ENCODE measurements at regions not wholly inside any gene's neighbourhood (a gene's known extent, or its start where the extent isn't known, plus 50 kb on each side); places are given as distances from the start of the nearest gene placed in this dataset.
"Not testable (repeated sequence)": the region's sequence is repeated elsewhere in the genome, so short reads cannot be mapped to it uniquely, and the experiment has no call there.

GRCh38 chr3:150344079-150344759 is 63.9 kb upstream of the TSC22D2 start:
- no peaks in the 10 kb centered on the region for H3K9me3 ChIP-seq (ENCODE audit: control insufficient read depth in 1 of 2, low read length in 2 of 2)
- H3K4me1 ChIP-seq (ENCODE audit: control insufficient read depth in 1 of 2, insufficient read depth in 2 of 2, low read length in 2 of 2) = peaks cover 0 to under 1% of the 10 kb centered on the region in 2 donors
- no peak overlapping the region for H3K4me3 ChIP-seq (ENCODE audit: low read depth in 1 of 2, low read length in 2 of 2)
- no peak overlapping the region for H3K27ac ChIP-seq (ENCODE audit: low read length)
- no peaks in the 10 kb centered on the region for H3K36me3 ChIP-seq (ENCODE audit: control insufficient read depth in 1 of 2, insufficient read depth in 2 of 2, low read length in 2 of 2)
- no peaks in the 10 kb centered on the region for H3K27me3 ChIP-seq (ENCODE audit: low read depth, low read length)

GRCh38 chr3:150342896-150343467 is 65.1 kb upstream of the TSC22D2 start:
- H3K36me3 ChIP-seq (ENCODE audit: control insufficient read depth in 1 of 2, insufficient read depth in 2 of 2, low read length in 2 of 2) = no peaks in the 10 kb centered on the region
- peaks cover 0 to under 1% of the 10 kb centered on the region in 2 donors for H3K9me3 ChIP-seq (ENCODE audit: control insufficient read depth in 1 of 2, low read length in 2 of 2)
- no peak overlapping the region for H3K4me3 ChIP-seq (ENCODE audit: low read depth in 1 of 2, low read length in 2 of 2)
- no peaks in the 10 kb centered on the region for H3K27me3 ChIP-seq (ENCODE audit: low read depth, low read length)
- no peak overlapping the region for H3K27ac ChIP-seq (ENCODE audit: low read length)
- H3K4me1 ChIP-seq (ENCODE audit: control insufficient read depth in 1 of 2, insufficient read depth in 2 of 2, low read length in 2 of 2) = no peaks in the 10 kb centered on the region

DNA sequence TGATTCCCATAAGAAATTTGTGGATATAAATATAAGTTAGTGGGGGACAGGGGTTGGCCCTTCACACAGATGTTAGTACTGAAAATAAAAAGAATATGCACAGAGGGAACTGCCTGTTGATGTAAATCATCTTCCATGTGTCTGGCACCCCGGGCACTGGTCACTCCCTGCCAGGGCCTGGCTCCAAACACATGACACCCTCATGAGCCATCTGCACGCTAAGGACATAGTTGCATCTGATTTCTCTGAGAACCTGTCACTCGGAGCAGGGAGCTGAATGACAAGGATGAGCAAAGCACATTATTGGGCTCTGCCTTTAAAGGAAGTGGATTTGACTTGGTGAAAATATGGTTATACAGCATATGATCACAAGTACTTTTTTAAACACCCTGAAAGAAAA is 66.2 kb upstream of the TSC22D2 start:
- peaks cover 0 to 5% of the 10 kb centered on the region in 2 donors for H3K9me3 ChIP-seq (ENCODE audit: control insufficient read depth in 1 of 2, low read length in 2 of 2)
- no peaks in the 10 kb centered on the region for H3K36me3 ChIP-seq (ENCODE audit: control insufficient read depth in 1 of 2, insufficient read depth in 2 of 2, low read length in 2 of 2)
- no peak overlapping the region for H3K27ac ChIP-seq (ENCODE audit: low read length)
- H3K4me1 ChIP-seq (ENCODE audit: control insufficient read depth in 1 of 2, insufficient read depth in 2 of 2, low read length in 2 of 2) = no peaks in the 10 kb centered on the region
- H3K27me3 ChIP-seq (ENCODE audit: low read depth, low read length) = no peaks in the 10 kb centered on the region
- no peak overlapping the region for H3K4me3 ChIP-seq (ENCODE audit: low read depth in 1 of 2, low read length in 2 of 2)

DNA sequence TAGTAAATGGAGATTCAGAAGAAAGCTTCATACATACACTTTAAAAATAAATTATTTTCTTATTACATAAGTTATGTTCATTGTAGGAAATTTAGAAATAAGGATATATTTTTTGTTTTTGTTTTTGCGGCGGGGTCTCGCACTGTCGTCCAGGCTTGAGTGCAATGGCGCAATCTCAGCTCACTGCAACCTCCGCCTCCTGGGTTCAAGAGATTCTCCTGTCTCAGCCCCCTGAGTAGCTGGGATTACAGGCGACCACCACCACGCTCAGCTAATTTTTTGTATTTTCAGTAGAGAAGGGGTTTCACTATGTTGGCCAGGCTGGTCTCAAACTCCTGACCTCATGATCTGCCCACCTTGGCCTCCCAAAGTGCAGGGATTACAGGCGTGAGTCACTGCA is 71.7 kb upstream of the TSC22D2 start:
- H3K36me3 ChIP-seq (ENCODE audit: control insufficient read depth in 1 of 2, insufficient read depth in 2 of 2, low read length in 2 of 2); H3K4me3 ChIP-seq (ENCODE audit: low read depth in 1 of 2, low read length in 2 of 2); H3K27me3 ChIP-seq (ENCODE audit: low read depth, low read length); H3K9me3 ChIP-seq (ENCODE audit: control insufficient read depth in 1 of 2, low read length in 2 of 2); H3K4me1 ChIP-seq (ENCODE audit: control insufficient read depth in 1 of 2, insufficient read depth in 2 of 2, low read length in 2 of 2); H3K27ac ChIP-seq (ENCODE audit: low read length): not testable (repeated sequence)

DNA sequence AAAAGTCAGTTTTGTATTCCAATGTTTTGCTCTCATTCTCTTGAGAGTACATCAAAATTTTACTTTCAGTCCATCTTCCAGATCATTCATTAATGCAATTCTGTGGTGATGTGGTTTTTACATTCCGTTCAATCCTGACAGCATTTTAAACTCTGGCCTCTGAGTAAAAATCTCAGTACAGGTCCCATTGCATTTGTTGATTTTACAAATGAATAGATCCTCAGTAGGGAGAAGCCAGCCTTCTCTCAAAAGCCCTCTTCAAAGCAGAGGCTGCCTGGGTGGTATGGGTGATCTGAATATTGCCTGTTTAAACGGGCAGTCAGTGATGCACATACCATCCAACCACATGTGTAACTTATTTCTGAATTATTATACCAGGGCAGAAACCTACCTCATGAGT is 72.5 kb upstream of the TSC22D2 start:
- Histone ChIP-seq H3K4me1 (ENCODE audit: control insufficient read depth in 1 of 2, insufficient read depth in 2 of 2, low read length in 2 of 2) (no peaks in the 10 kb centered on the region), H3K4me3 (ENCODE audit: low read depth in 1 of 2, low read length in 2 of 2) (no peak overlapping the region), H3K9me3 (ENCODE audit: control insufficient read depth in 1 of 2, low read length in 2 of 2) (peaks cover 0 to 5% of the 10 kb centered on the region in 2 donors), H3K27me3 (ENCODE audit: low read depth, low read length) (no peaks in the 10 kb centered on the region), H3K27ac (ENCODE audit: low read length) (no peak overlapping the region), H3K36me3 (ENCODE audit: control insufficient read depth in 1 of 2, insufficient read depth in 2 of 2, low read length in 2 of 2) (no peaks in the 10 kb centered on the region)

DNA sequence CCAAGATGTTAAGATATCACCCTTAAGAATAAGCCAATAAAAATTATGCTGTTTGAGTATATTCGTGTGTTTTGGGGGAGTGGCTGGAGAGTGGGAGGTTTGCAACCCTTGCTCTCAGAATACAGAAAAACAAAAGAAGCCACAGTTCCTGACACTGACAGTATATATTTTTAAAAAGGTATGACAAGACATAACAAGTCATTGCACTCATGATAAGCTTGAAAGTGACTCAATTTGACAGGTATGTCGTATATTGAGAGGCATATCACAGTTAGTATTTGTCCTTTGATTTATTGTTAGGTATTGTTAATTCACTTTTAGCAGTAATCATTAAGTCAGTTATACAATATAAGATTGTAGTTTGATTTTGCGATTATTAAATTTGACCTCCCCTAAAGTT is 73.1 kb upstream of the TSC22D2 start:
- Histone ChIP-seq H3K27me3 (ENCODE audit: low read depth, low read length) (no peaks in the 10 kb centered on the region), H3K36me3 (ENCODE audit: control insufficient read depth in 1 of 2, insufficient read depth in 2 of 2, low read length in 2 of 2) (no peaks in the 10 kb centered on the region), H3K4me3 (ENCODE audit: low read depth in 1 of 2, low read length in 2 of 2) (no peak overlapping the region), H3K4me1 (ENCODE audit: control insufficient read depth in 1 of 2, insufficient read depth in 2 of 2, low read length in 2 of 2) (no peaks in the 10 kb centered on the region), H3K27ac (ENCODE audit: low read length) (no peak overlapping the region), H3K9me3 (ENCODE audit: control insufficient read depth in 1 of 2, low read length in 2 of 2) (peaks cover 0 to 5% of the 10 kb centered on the region in 2 donors)

GRCh38 chr3:150333477-150333876 is 74.6 kb upstream of the TSC22D2 start:
- no peaks in the 10 kb centered on the region for H3K27me3 ChIP-seq (ENCODE audit: low read depth, low read length)
- no peak overlapping the region for H3K4me3 ChIP-seq (ENCODE audit: low read depth in 1 of 2, low read length in 2 of 2)
- no peaks in the 10 kb centered on the region for H3K36me3 ChIP-seq (ENCODE audit: control insufficient read depth in 1 of 2, insufficient read depth in 2 of 2, low read length in 2 of 2)
- H3K27ac ChIP-seq (ENCODE audit: low read length) = no peak overlapping the region
- peaks cover 0 to 5% of the 10 kb centered on the region in 2 donors for H3K9me3 ChIP-seq (ENCODE audit: control insufficient read depth in 1 of 2, low read length in 2 of 2)
- no peaks in the 10 kb centered on the region for H3K4me1 ChIP-seq (ENCODE audit: control insufficient read depth in 1 of 2, insufficient read depth in 2 of 2, low read length in 2 of 2)

GRCh38 chr3:150331978-150332568 is 76.0 kb upstream of the TSC22D2 start:
- H3K36me3 ChIP-seq (ENCODE audit: control insufficient read depth in 1 of 2, insufficient read depth in 2 of 2, low read length in 2 of 2) = no peaks in the 10 kb centered on the region
- no peaks in the 10 kb centered on the region for H3K4me1 ChIP-seq (ENCODE audit: control insufficient read depth in 1 of 2, insufficient read depth in 2 of 2, low read length in 2 of 2)
- no peak overlapping the region for H3K4me3 ChIP-seq (ENCODE audit: low read depth in 1 of 2, low read length in 2 of 2)
- H3K27me3 ChIP-seq (ENCODE audit: low read depth, low read length) = no peaks in the 10 kb centered on the region
- H3K9me3 ChIP-seq (ENCODE audit: control insufficient read depth in 1 of 2, low read length in 2 of 2) = no peaks in the 10 kb centered on the region
- H3K27ac ChIP-seq (ENCODE audit: low read length) = no peak overlapping the region

DNA sequence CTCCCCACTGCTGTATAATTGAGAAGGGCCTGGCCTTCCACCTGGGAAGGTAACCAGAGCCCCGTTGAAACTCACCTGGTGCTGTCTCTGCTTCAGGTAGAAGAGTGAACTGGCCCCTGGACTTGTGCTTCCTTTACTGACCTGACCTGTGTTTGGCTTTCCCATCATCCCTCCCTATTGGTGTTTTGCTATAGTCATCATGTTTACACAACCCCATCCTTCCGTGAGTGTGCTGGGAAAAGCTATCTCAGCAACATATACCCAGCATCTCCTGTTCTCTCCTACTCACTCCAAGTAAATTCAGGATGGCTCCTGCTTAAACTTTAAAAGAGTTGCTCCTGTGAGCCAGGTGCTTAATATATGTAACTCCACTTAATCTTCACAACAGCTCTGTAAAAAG is 77.2 kb upstream of the TSC22D2 start:
- no peak overlapping the region for H3K27ac ChIP-seq (ENCODE audit: low read length)
- H3K4me1 ChIP-seq (ENCODE audit: control insufficient read depth in 1 of 2, insufficient read depth in 2 of 2, low read length in 2 of 2) = no peaks in the 10 kb centered on the region
- H3K4me3 ChIP-seq (ENCODE audit: low read depth in 1 of 2, low read length in 2 of 2) = no peak overlapping the region
- H3K9me3 ChIP-seq (ENCODE audit: control insufficient read depth in 1 of 2, low read length in 2 of 2) = no peaks in the 10 kb centered on the region
- no peaks in the 10 kb centered on the region for H3K27me3 ChIP-seq (ENCODE audit: low read depth, low read length)
- H3K36me3 ChIP-seq (ENCODE audit: control insufficient read depth in 1 of 2, insufficient read depth in 2 of 2, low read length in 2 of 2) = no peaks in the 10 kb centered on the region

- Histone ChIP-seq H3K9me3 (ENCODE audit: control insufficient read depth in 1 of 2, low read length in 2 of 2) (no peaks in the 10 kb centered on the region), H3K27me3 (ENCODE audit: low read depth, low read length) (no peaks in the 10 kb centered on the region), H3K4me1 (ENCODE audit: control insufficient read depth in 1 of 2, insufficient read depth in 2 of 2, low read length in 2 of 2) (no peaks in the 10 kb centered on the region), H3K36me3 (ENCODE audit: control insufficient read depth in 1 of 2, insufficient read depth in 2 of 2, low read length in 2 of 2) (no peaks in the 10 kb centered on the region), H3K4me3 (ENCODE audit: low read depth in 1 of 2, low read length in 2 of 2) (no peak overlapping the region), H3K27ac (ENCODE audit: low read length) (no peak overlapping the region)
Observed at GRCh38 chr3:150330174-150330573, 77.9 kb upstream of the TSC22D2 start.

GRCh38 chr3:150329408-150329807 is 78.7 kb upstream of the TSC22D2 start:
- Histone ChIP-seq H3K4me1 (ENCODE audit: control insufficient read depth in 1 of 2, insufficient read depth in 2 of 2, low read length in 2 of 2) (no peaks in the 10 kb centered on the region), H3K4me3 (ENCODE audit: low read depth in 1 of 2, low read length in 2 of 2) (no peak overlapping the region), H3K27ac (ENCODE audit: low read length) (no peak overlapping the region), H3K9me3 (ENCODE audit: control insufficient read depth in 1 of 2, low read length in 2 of 2) (no peaks in the 10 kb centered on the region), H3K27me3 (ENCODE audit: low read depth, low read length) (no peaks in the 10 kb centered on the region), H3K36me3 (ENCODE audit: control insufficient read depth in 1 of 2, insufficient read depth in 2 of 2, low read length in 2 of 2) (no peaks in the 10 kb centered on the region)

DNA sequence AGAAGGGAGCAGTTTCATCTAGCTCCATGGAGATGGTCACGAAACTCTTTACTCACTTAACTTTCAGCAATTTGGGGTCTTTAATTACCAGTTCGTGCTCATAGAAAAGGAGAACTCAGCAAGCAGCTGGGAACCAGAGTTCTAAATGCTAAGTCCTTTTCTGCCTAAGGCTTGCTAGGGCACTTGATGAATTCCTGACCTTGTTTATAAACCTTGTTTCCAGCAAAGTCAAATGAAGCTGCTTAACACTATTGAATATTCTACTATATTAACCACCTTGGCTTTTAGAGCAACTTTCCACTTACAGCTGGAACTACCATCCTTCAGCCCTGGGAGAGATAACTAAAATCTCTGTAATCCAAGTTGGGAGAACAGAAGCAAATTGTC is 79.5 kb upstream of the TSC22D2 start:
- Histone ChIP-seq H3K27ac (ENCODE audit: low read length) (no peak overlapping the region), H3K36me3 (ENCODE audit: control insufficient read depth in 1 of 2, insufficient read depth in 2 of 2, low read length in 2 of 2) (no peaks in the 10 kb centered on the region), H3K4me1 (ENCODE audit: control insufficient read depth in 1 of 2, insufficient read depth in 2 of 2, low read length in 2 of 2) (no peaks in the 10 kb centered on the region), H3K9me3 (ENCODE audit: control insufficient read depth in 1 of 2, low read length in 2 of 2) (no peaks in the 10 kb centered on the region), H3K4me3 (ENCODE audit: low read depth in 1 of 2, low read length in 2 of 2) (no peak overlapping the region), H3K27me3 (ENCODE audit: low read depth, low read length) (no peaks in the 10 kb centered on the region)

All from muscle layer of duodenum (tissue), 2 donors.